NCI-H2171 treated with DMSO at 0.1 percent for 48 hours (cell line): ENCODE measurements at regions not wholly inside any gene's neighbourhood (a gene's known extent, or its start where the extent isn't known, plus 50 kb on each side); places are given as distances from the start of the nearest gene placed in this dataset.
A peak's percentile ranks its signal among the peaks of the same experiment; 100 is the strongest.
"Not testable (repeated sequence)": the region's sequence is repeated elsewhere in the genome, so short reads cannot be mapped to it uniquely, and the experiment has no call there.

ENCODE experiments used
- DNase-seq: peaks from one replicate; lab custom pipeline; 2025; lab: John Stamatoyannopoulos, UW

GRCh38 chr6:21744331-21744730 lies 150.8 kb downstream of the SOX4 start:
- DNase-seq: no peak

- DNase-seq: no peak
Observed at GRCh38 chr6:21745543-21746337, 152.2 kb downstream of the SOX4 start.

GRCh38 chr6:21747441-21747840 lies 153.9 kb downstream of the SOX4 start:
- DNase-seq: no peak

GRCh38 chr6:21748343-21749056 lies 154.9 kb downstream of the SOX4 start:
- DNase-seq: peak; percentile 97

- DNase-seq: peak; percentile 59
Observed at GRCh38 chr6:21749754-21750153, 156.2 kb downstream of the SOX4 start.

- peak; percentile 83 for DNase-seq
Observed at GRCh38 chr6:21750575-21750974, 157.0 kb downstream of the SOX4 start.

GRCh38 chr6:21751608-21752007 lies 158.1 kb downstream of the SOX4 start:
- no peak for DNase-seq

- DNase-seq: no peak
Observed at GRCh38 chr6:21752054-21752811, 158.7 kb downstream of the SOX4 start.

- no peak for DNase-seq
Observed at GRCh38 chr6:21753241-21754108, 159.9 kb downstream of the SOX4 start.

GRCh38 chr6:21754891-21755290 lies 161.3 kb downstream of the SOX4 start:
- no peak for DNase-seq

GRCh38 chr6:21756487-21756886 lies 162.9 kb downstream of the SOX4 start:
- DNase-seq: no peak

GRCh38 chr6:21757392-21757791 lies 163.8 kb downstream of the SOX4 start:
- DNase-seq: not testable (repeated sequence)

- DNase-seq: no peak
Observed at GRCh38 chr6:21759721-21760120, 166.2 kb downstream of the SOX4 start.

GRCh38 chr6:21761053-21761730 lies 167.6 kb downstream of the SOX4 start:
- not testable (repeated sequence) for DNase-seq

GRCh38 chr6:21764989-21765388 lies 171.4 kb downstream of the SOX4 start:
- no peak for DNase-seq

GRCh38 chr6:21767891-21768648 lies 174.5 kb downstream of the SOX4 start:
- DNase-seq: no peak

GRCh38 chr6:21769405-21769861 lies 175.9 kb downstream of the SOX4 start:
- no peak for DNase-seq

GRCh38 chr6:21769968-21770367 lies 176.4 kb downstream of the SOX4 start:
- DNase-seq: no peak

- no peak for DNase-seq
Observed at GRCh38 chr6:21771626-21772320, 178.2 kb downstream of the SOX4 start.

GRCh38 chr6:21772477-21772876 lies 178.9 kb downstream of the SOX4 start:
- DNase-seq: no peak
